OCI-LY1 (cell line): ENCODE measurements at regions not wholly inside any gene's neighbourhood (a gene's known extent, or its start where the extent isn't known, plus 50 kb on each side); places are given as distances from the start of the nearest gene placed in this dataset.
"Not testable (repeated sequence)": the region's sequence is repeated elsewhere in the genome, so short reads cannot be mapped to it uniquely, and the experiment has no call there.

Experiments used
- H2AFZ ChIP-seq: fragments of 200-600 bp; sonication (generic), shearing (Covaris generic); 2 replicates; pipeline ENCODE4 v1.6.0; 2014; ENCODE audit warnings: antibody characterized with exemption, mild to moderate bottlenecking, low read length
- H3F3A ChIP-seq: fragments of 200-600 bp; sonication (generic), shearing (Covaris generic); 2 replicates; pipeline ENCODE4 v1.6.0; 2014; ENCODE audit warnings: mild to moderate bottlenecking, antibody characterized with exemption, low read length, moderate library complexity; ENCODE audit not compliant: insufficient read depth
- H3K27ac ChIP-seq: fragments of 200-600 bp; sonication (generic); 2 replicates; pipeline ENCODE4 v1.5.1; 2014; ENCODE audit warnings: low read length, mixed run types, mild to moderate bottlenecking, low read depth; ENCODE audit not compliant: poor library complexity, severe bottlenecking
- H3K27me3 ChIP-seq: fragments of 200-600 bp; sonication (generic); 2 replicates; pipeline ENCODE4 v1.6.0; 2014; ENCODE audit warnings: antibody characterized with exemption, mild to moderate bottlenecking, low read length, moderate library complexity; ENCODE audit not compliant: insufficient read depth
- H3K36me3 ChIP-seq: fragments of 200-600 bp; sonication (generic); 2 replicates; pipeline ENCODE4 v1.6.1; 2014; ENCODE audit warnings: mild to moderate bottlenecking, antibody characterized with exemption, low read length, moderate library complexity, mixed read lengths; ENCODE audit not compliant: insufficient read depth
- H3K4me1 ChIP-seq: fragments of 200-600 bp; sonication (generic); 2 replicates; pipeline ENCODE4 v1.5.1; 2014; ENCODE audit warnings: mild to moderate bottlenecking, low read length, moderate library complexity; ENCODE audit not compliant: insufficient read depth, severe bottlenecking
- H3K4me2 ChIP-seq: fragments of 200-600 bp; sonication (generic), shearing (Covaris generic); 2 replicates; pipeline ENCODE4 v1.6.1; 2014; ENCODE audit warnings: low read length
- H3K4me3 ChIP-seq: fragments of 200-600 bp; sonication (generic); 2 replicates; pipeline ENCODE4 v1.5.1; 2014; ENCODE audit warnings: low read length, low read depth, mild to moderate bottlenecking, mixed read lengths; ENCODE audit not compliant: poor library complexity, severe bottlenecking
- H3K79me2 ChIP-seq: fragments of 200-600 bp; shearing (Covaris generic); 2 replicates; pipeline ENCODE4 v1.6.1; 2016; ENCODE audit warnings: mixed run types, low read length, mixed read lengths; ENCODE audit not compliant: insufficient read depth
- H3K9ac ChIP-seq: fragments of 200-600 bp; sonication (generic), shearing (Covaris generic); 2 replicates; pipeline ENCODE4 v1.6.1; 2014; ENCODE audit warnings: mild to moderate bottlenecking, low read length, mixed read lengths
- H3K9me2 ChIP-seq: fragments of 200-600 bp; sonication (generic), shearing (Covaris generic); 2 replicates; pipeline ENCODE4 v1.6.1; 2014; ENCODE audit warnings: low read depth, mild to moderate bottlenecking, low read length, mixed read lengths
- H3K9me3 ChIP-seq: fragments of 200-600 bp; shearing (Covaris generic); 2 replicates; pipeline ENCODE4 v1.6.1; 2014; ENCODE audit warnings: low read length, mixed read lengths
- H4K20me1 ChIP-seq: fragments of 200-600 bp; sonication (generic), shearing (Covaris generic); 2 replicates; pipeline ENCODE4 v1.6.0; 2016; ENCODE audit warnings: mild to moderate bottlenecking, low read length; ENCODE audit not compliant: insufficient read depth

DNA sequence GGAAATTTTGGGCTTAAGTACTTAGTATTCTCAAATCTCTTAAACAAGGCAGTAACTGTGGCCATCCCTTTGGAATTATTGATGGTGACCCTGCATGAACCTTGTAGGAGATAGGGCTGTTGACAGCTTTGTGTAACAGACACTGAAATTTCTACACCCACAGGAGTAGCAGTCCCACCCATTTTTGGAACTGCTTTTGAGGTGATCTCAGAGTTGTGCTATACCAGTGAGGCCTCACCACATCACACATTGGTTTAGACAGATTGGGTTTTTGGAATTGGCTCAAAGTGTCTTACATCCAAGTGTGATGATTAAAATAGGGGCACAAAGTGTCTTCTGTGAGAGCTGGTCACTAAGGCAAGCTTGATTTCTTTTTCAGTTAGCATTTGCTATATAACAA, 105.6 kb upstream of the CRYM start:
- H4K20me1 ChIP-seq, H2AFZ ChIP-seq, H3K9me3 ChIP-seq, H3F3A ChIP-seq, H3K79me2 ChIP-seq, H3K9ac ChIP-seq, H3K9me2 ChIP-seq, H3K4me2 ChIP-seq, H3K27ac ChIP-seq, H3K4me3 ChIP-seq, H3K36me3 ChIP-seq, H3K4me1 ChIP-seq, H3K27me3 ChIP-seq: not testable (repeated sequence)

GRCh38 chr16:21379645-21380044, 101.6 kb upstream of the CRYM start:
- not testable (repeated sequence) for H3K36me3 ChIP-seq, H3K9me3 ChIP-seq, H3K9ac ChIP-seq, H3K27me3 ChIP-seq, H3K9me2 ChIP-seq, H4K20me1 ChIP-seq, H3K4me1 ChIP-seq, H3F3A ChIP-seq, H2AFZ ChIP-seq, H3K79me2 ChIP-seq
- 0 out of 2 replicates have a peak overlapping the region, but pooled peaks have one; percentile 67 for H3K4me2 ChIP-seq
- peak overlapping the region; percentile 74 for H3K4me3 ChIP-seq
- peak overlapping the region; percentile 90 for H3K27ac ChIP-seq

DNA sequence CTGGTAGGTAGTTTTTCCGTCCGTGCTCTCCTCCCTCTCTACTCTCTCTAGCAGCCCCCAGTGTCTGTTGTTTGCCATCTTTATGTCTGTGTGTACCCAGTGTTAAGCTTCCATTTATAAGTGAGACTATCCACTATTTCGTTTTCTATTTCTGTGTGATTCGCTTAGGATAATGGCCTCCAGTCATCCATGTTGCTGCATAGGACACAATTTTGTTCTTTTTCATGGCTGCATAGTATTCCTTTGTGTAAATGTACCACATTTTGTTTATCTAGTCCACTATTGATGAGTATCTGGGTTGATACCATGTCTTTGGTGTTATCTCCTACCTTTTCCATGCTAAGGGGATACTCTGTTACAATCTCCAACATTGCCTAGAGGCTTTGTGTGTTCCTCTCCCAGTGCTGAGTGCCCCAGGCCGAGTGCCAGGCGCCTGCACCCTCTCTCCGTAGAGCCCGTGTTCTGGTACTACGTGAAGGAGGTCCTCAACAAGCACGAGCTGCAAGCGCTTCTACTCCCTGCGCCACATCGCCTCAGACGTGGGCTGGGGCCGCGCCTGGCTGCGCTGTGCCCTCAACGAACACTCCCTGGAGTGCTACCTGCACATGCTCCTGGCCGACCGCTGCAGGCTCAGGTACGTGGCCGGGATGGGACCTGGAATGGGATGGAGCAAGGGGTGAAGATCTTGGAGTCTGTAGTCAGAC, 98.3 kb upstream of the CRYM start:
- not testable (repeated sequence) for H3F3A ChIP-seq, H3K27me3 ChIP-seq, H3K9me2 ChIP-seq, H3K9me3 ChIP-seq, H3K36me3 ChIP-seq, H3K27ac ChIP-seq, H3K9ac ChIP-seq, H3K79me2 ChIP-seq, H3K4me2 ChIP-seq, H3K4me3 ChIP-seq, H4K20me1 ChIP-seq, H2AFZ ChIP-seq
- peaks cover 10% of the 10 kb centered on the region for H3K4me1 ChIP-seq

DNA sequence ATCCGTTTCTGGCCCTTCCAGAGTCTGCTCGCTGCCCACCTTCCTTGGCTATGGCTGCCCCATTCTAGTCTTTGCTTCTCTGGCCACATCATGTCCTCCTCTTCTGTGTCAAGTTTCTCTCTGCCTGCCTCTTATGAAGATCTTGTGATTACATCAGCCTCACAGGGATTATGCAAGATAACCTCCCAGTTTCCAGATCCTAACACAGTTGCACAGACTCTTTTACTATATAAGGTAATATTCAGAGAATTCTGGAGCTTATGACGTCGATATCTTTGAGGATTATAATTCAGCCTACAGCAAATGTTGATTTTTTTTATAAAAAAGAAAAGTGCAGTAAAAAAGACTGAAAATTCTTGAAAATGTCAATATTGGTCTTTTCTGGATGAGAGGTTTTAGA, 97.2 kb upstream of the CRYM start:
- H3K4me2 ChIP-seq, H3K9me3 ChIP-seq, H3K4me3 ChIP-seq, H3K9me2 ChIP-seq, H3F3A ChIP-seq, H3K9ac ChIP-seq, H2AFZ ChIP-seq, H3K79me2 ChIP-seq, H3K27ac ChIP-seq, H4K20me1 ChIP-seq, H3K27me3 ChIP-seq, H3K36me3 ChIP-seq: not testable (repeated sequence)
- peaks cover 16% of the 10 kb centered on the region for H3K4me1 ChIP-seq

GRCh38 chr16:21373454-21373853, 95.4 kb upstream of the CRYM start:
- H3K9me3 ChIP-seq, H3K79me2 ChIP-seq, H3K9me2 ChIP-seq: not testable (repeated sequence)

GRCh38 chr16:21372862-21373261, 94.8 kb upstream of the CRYM start:
- not testable (repeated sequence) for H4K20me1 ChIP-seq, H3K27me3 ChIP-seq, H3K9ac ChIP-seq, H3K4me2 ChIP-seq, H3K79me2 ChIP-seq, H3K36me3 ChIP-seq, H3K27ac ChIP-seq, H3K4me3 ChIP-seq, H2AFZ ChIP-seq, H3F3A ChIP-seq, H3K9me3 ChIP-seq, H3K9me2 ChIP-seq
- peaks cover 26% of the 10 kb centered on the region for H3K4me1 ChIP-seq

More at GRCh38 chr16:21373454-21373853, 95.4 kb upstream of the CRYM start:
- not testable (repeated sequence) for H3K9ac ChIP-seq, H3K36me3 ChIP-seq, H3K4me2 ChIP-seq, H2AFZ ChIP-seq, H3F3A ChIP-seq, H4K20me1 ChIP-seq, H3K4me3 ChIP-seq, H3K27me3 ChIP-seq, H3K27ac ChIP-seq
- peaks cover 20% of the 10 kb centered on the region for H3K4me1 ChIP-seq

DNA sequence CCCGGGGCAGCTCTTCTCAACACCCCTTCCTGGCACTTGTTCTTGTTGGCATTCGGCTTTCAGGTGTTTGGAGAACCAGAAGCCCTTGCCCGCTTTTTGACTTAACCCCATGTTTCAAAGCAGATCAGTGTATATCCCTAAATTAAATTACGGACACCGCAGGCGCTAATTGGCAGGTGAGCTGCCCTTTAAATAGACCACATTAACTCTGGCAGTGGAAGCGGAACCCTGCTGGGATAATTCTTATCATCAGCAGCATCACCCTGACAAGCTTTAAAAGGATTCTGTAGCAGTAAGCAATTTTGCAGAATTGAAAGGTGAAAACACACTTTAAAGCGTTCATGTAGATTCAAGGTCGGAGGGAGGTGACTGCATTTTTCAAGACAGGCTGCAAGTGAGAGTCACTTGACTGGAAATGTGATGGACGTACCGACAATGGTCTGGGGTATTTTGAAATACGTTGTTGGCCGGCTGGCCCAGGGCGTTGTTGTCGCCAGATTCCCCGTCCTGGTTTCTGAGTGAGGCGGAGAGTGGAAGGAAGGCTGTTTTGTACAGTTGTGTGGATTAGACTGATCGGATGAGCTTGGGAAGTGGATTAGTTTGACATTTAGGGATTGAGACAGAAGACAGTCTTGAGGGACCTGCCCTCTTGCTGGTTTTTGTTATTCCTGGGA, 94.2 kb upstream of the CRYM start:
- H3K9me3 ChIP-seq, H4K20me1 ChIP-seq, H3K27ac ChIP-seq, H3K9me2 ChIP-seq, H3F3A ChIP-seq, H3K4me2 ChIP-seq, H3K4me3 ChIP-seq, H2AFZ ChIP-seq, H3K27me3 ChIP-seq, H3K9ac ChIP-seq, H3K79me2 ChIP-seq, H3K36me3 ChIP-seq: not testable (repeated sequence)
- H3K4me1 ChIP-seq = peaks cover 32% of the 10 kb centered on the region
